ENCODE measurements at regions not wholly inside any gene's neighbourhood (a gene's known extent, or its start where the extent isn't known, plus 50 kb on each side); places are given as distances from the start of the nearest gene placed in this dataset.

DNA sequence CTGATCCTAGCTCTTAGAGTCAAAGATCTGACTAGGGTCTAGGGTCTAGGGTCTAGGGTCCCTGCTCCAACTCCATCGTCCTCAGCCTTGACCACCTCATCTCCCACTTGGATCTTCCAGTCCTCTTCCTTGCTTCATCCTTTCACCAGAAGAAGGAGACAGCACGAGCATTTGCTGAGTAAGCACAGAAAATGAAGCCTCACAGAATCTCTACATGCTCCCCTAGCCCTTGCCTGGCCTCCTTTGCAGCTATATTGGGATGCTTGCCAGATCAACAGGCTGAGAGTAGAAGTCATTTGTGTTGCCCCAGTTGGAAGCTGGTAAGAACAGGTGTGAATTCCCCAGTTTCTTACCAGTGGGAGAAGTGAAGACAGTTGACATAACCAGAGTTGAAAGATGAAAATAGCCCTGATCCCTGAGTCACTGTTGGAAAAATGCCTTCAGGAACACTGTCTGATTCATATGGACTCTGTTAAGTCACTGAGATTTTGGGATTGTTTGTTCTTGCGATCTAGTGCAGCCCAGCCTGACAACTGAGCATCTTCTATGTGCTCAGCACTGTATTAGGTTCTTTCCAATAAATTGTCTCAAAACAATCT, 552.5 kb downstream of the INSC start:
- DNase-seq, result no peak
- FAIRE-seq, result no peak
- 89 to 95% methylated on average over 3 of the region's 3 CpGs for WGBS, 2 donors

DNA sequence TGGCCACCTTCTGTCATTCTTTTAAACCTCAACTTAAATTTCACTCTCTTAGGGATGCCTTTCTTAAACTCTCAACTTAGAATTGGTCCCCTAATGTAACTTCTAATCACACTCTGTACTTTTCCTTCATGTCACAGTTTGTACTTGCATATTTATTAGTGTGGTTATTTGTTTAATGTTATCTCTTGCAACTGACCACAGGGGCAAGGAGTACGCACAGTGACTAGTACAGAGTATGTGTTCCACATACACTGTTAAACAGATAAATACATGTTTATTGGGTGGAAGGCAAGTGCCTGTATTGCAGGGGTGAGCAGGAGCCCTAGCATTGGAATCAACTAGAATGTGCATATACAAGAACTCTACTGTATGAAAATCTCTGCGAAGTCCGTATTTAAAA, 554.0 kb downstream of the INSC start:
- TF ChIP-seq, protein P1, sequence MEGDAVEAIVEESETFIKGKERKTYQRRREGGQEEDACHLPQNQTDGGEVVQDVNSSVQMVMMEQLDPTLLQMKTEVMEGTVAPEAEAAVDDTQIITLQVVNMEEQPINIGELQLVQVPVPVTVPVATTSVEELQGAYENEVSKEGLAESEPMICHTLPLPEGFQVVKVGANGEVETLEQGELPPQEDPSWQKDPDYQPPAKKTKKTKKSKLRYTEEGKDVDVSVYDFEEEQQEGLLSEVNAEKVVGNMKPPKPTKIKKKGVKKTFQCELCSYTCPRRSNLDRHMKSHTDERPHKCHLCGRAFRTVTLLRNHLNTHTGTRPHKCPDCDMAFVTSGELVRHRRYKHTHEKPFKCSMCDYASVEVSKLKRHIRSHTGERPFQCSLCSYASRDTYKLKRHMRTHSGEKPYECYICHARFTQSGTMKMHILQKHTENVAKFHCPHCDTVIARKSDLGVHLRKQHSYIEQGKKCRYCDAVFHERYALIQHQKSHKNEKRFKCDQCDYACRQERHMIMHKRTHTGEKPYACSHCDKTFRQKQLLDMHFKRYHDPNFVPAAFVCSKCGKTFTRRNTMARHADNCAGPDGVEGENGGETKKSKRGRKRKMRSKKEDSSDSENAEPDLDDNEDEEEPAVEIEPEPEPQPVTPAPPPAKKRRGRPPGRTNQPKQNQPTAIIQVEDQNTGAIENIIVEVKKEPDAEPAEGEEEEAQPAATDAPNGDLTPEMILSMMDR (IDR thresholded peaks at IDR 0.05), result no peak
- 95 to 98% methylated on average over 3 of the region's 3 CpGs for whole genome bisulfite sequencing, 2 donors
- H3K4me3 ChIP-seq, result no peak overlapping the region
- DNase-seq (no peak), ATAC-seq (no peak), FAIRE-seq (no peak)
- intact Hi-C loops (cut with DNase I), result no loop called here
- H3K9me3 ChIP-seq, result no peaks in the 10 kb centered on the region
- H3K27me3 ChIP-seq, result no peaks in the 10 kb centered on the region
- peaks cover 0 to 7% (median 6%) of the 10 kb centered on the region in 3 donors for H3K4me1 ChIP-seq
- H3K36me3 ChIP-seq, result no peaks in the 10 kb centered on the region
- H3K27ac ChIP-seq, result no peak overlapping the region

More for the DNA sequence above, 552.5 kb downstream of the INSC start:
- intact Hi-C loops (cut with DNase I), result no loop called here
- Histone ChIP-seq H3K9me3 (no peaks in the 10 kb centered on the region), H3K36me3 (no peaks in the 10 kb centered on the region), H3K27ac (no peak overlapping the region), H3K4me3 (no peak overlapping the region), H3K27me3 (no peaks in the 10 kb centered on the region), H3K4me1 (peaks cover 5 to 19% (median 10%) of the 10 kb centered on the region in 3 donors)
- no peak for ATAC-seq
- TF ChIP-seq, protein P1 (IDR thresholded peaks at IDR 0.05), result no peak

DNA sequence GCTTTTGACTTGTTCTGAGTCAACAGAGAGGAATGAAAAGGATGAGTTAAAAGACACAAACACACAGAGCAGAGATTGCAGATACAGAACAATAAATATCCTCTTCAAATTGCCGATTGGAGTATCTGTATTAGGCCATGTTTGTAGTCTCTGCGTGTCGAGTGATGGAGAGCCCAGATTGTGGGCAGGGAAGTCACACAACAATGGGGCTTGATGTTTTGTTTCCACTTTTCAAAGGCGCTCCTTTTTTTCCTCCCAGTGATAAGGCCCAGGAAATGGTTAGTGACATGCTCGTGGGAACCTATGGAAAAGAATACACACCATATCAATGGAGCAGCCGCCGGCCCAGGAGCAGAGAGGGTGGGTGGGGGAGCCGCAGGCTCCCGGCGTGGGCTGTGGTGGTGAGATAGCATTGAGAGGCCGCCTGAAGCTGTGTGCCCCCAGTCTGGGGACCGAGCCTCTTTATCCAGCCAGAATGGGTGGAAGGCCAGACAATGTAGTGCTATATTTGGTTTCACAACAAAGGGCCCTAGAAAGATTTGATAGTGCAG, 555.9 kb downstream of the INSC start:
- 85 to 89% methylated on average over 12 of the region's 12 CpGs for whole genome bisulfite sequencing, 2 donors
- intact Hi-C loops (cut with DNase I), result no loop called here
- Histone ChIP-seq H3K27ac (no peak overlapping the region), H3K4me1 (no peaks in the 10 kb centered on the region), H3K27me3 (no peaks in the 10 kb centered on the region), H3K4me3 (no peak overlapping the region), H3K9me3 (no peaks in the 10 kb centered on the region), H3K36me3 (no peaks in the 10 kb centered on the region)
- FAIRE-seq, result no peak
- TF ChIP-seq, protein P1 (IDR thresholded peaks at IDR 0.05), result no peak
- ATAC-seq, result no peak
- no peak for DNase-seq

DNA sequence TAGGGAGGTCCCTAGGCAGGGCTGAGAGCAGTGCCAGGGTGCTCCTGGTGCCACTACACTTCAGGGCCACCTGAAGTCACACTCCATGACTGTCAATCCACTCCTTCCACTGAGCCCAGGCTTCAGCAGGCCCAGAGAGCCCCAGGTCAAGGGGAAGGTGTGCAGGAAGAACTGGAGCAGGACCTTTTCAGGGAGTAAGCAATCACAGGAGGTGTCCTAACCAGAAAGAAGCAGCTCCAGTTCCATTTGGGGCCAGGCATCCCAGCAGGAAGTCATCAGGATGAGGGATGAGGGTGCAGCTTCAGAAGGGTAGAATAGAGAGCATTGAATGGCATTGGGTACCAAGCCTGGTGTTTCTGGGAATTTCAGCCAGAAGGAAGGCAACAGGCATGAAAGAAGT, 556.5 kb downstream of the INSC start:
- DNase-seq, result no peak
- no peak for FAIRE-seq

GRCh38 chr11:15672825-15673224, 558.1 kb downstream of the INSC start:
- Histone ChIP-seq H3K27ac (no peak overlapping the region), H3K9me3 (no peaks in the 10 kb centered on the region), H3K4me3 (no peak overlapping the region), H3K27me3 (no peaks in the 10 kb centered on the region), H3K36me3 (no peaks in the 10 kb centered on the region), H3K4me1 (no peaks in the 10 kb centered on the region)
- WGBS, 2 donors, result 71 to 78% methylated on average over 3 of the region's 3 CpGs
- FAIRE-seq, result no peak
- intact Hi-C loops (cut with DNase I), result no loop called here
- TF ChIP-seq, protein P1 (IDR thresholded peaks at IDR 0.05), result no peak
- ATAC-seq, result no peak
- DNase-seq, result no peak

More for the DNA sequence above, 556.5 kb downstream of the INSC start:
- Histone ChIP-seq H3K27me3 (no peaks in the 10 kb centered on the region), H3K9me3 (no peaks in the 10 kb centered on the region), H3K4me1 (no peaks in the 10 kb centered on the region), H3K4me3 (no peak overlapping the region), H3K27ac (no peak overlapping the region), H3K36me3 (no peaks in the 10 kb centered on the region)
- ATAC-seq, result no peak
- intact Hi-C loops (cut with DNase I), result no loop called here
- TF ChIP-seq, protein P1 (IDR thresholded peaks at IDR 0.05), result no peak
